Lower leg skin (tissue), 3 donors: ENCODE measurements at regions not wholly inside any gene's neighbourhood (a gene's known extent, or its start where the extent isn't known, plus 50 kb on each side); places are given as distances from the start of the nearest gene placed in this dataset.

Experiments used
- POLR2A ChIP-seq, 2 donors: fragments of 450-650 bp; IDR thresholded peaks; one replicate each; pipeline ENCODE4 v1.6.1; 2016 to 2017; ENCODE audit warnings: antibody characterized with exemption in 2 of 2, mild to moderate bottlenecking in 1 of 2, moderate library complexity in 1 of 2
- TF ChIP-seq, protein P1 (sequence below), 3 donors: fragments of 450-650 bp; IDR thresholded peaks; one replicate each; pipeline ENCODE4 v1.5.1; 2016; ENCODE audit warnings: antibody characterized with exemption in 3 of 3, mild to moderate bottlenecking in 3 of 3, moderate library complexity in 2 of 3

DNA sequence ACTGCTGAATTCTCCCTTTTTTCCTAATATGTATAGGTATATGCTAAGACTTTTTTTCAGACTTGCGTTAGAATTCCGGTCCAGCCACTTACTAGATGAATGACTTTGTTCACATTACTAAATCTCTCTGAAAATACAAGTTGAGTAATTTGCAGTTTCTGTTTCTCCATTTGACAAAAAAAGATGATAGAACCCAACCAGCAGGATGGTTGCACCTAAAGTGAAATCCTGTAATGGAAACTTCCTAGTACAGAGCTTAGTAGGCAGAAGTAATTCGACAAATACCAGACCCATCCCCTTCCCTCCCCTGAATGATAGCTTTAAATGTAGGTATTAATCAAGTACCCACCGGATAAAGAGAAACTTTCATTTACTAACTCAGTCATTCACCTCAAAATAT, 113.6 kb upstream of the RAP1B start:
- TF ChIP-seq, protein P1, sequence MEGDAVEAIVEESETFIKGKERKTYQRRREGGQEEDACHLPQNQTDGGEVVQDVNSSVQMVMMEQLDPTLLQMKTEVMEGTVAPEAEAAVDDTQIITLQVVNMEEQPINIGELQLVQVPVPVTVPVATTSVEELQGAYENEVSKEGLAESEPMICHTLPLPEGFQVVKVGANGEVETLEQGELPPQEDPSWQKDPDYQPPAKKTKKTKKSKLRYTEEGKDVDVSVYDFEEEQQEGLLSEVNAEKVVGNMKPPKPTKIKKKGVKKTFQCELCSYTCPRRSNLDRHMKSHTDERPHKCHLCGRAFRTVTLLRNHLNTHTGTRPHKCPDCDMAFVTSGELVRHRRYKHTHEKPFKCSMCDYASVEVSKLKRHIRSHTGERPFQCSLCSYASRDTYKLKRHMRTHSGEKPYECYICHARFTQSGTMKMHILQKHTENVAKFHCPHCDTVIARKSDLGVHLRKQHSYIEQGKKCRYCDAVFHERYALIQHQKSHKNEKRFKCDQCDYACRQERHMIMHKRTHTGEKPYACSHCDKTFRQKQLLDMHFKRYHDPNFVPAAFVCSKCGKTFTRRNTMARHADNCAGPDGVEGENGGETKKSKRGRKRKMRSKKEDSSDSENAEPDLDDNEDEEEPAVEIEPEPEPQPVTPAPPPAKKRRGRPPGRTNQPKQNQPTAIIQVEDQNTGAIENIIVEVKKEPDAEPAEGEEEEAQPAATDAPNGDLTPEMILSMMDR (IDR thresholded peaks at IDR 0.05): no peak
- no peak for TF ChIP-seq POLR2A (IDR thresholded peaks at IDR 0.05)
